D721Med (cell line): ENCODE measurements at regions not wholly inside any gene's neighbourhood (a gene's known extent, or its start where the extent isn't known, plus 50 kb on each side); places are given as distances from the start of the nearest gene placed in this dataset.
"Not testable (repeated sequence)": the region's sequence is repeated elsewhere in the genome, so short reads cannot be mapped to it uniquely, and the experiment has no call there.

Experiments used
- DNase-seq: peaks from one replicate; pipeline ENCODE4 v3.0.0; 2011; ENCODE audit warnings: low spot score; ENCODE audit not compliant: insufficient read length
- FAIRE-seq: peaks from 2 replicates; lab custom pipeline; 2011; peaks lifted over from hg19 to GRCh38; lab: Jason Lieb, UNC
- TF ChIP-seq, protein P1 (sequence below): IDR thresholded peaks from 2 replicates; pipeline ENCODE4 v1.5.1; 2012; ENCODE audit warnings: mild to moderate bottlenecking, control low read depth; ENCODE audit not compliant: insufficient read depth; ENCODE audit errors: missing control alignments

DNA sequence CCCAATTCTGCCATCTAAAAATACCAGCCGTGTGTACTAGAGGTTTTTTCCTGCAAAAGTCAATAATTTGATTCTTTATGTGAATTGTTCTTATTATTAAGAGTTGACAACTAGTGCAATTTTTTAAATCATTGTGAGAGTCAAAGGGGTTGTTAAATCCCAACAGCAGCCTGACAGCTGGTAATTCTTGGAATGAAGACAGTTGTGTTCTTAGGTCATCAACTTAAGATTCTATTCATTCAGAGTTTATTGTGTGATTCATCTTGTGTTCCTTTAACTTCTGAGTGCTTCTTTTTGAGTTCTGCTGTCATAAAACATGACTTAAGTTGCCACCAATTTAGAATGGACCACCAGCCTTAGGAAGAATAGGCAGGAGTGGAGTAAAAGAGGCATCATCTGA lies 329.0 kb downstream of the NAF1 start:
- DNase-seq (no peak), FAIRE-seq (no peak)
- TF ChIP-seq, protein P1, sequence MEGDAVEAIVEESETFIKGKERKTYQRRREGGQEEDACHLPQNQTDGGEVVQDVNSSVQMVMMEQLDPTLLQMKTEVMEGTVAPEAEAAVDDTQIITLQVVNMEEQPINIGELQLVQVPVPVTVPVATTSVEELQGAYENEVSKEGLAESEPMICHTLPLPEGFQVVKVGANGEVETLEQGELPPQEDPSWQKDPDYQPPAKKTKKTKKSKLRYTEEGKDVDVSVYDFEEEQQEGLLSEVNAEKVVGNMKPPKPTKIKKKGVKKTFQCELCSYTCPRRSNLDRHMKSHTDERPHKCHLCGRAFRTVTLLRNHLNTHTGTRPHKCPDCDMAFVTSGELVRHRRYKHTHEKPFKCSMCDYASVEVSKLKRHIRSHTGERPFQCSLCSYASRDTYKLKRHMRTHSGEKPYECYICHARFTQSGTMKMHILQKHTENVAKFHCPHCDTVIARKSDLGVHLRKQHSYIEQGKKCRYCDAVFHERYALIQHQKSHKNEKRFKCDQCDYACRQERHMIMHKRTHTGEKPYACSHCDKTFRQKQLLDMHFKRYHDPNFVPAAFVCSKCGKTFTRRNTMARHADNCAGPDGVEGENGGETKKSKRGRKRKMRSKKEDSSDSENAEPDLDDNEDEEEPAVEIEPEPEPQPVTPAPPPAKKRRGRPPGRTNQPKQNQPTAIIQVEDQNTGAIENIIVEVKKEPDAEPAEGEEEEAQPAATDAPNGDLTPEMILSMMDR = no peak

DNA sequence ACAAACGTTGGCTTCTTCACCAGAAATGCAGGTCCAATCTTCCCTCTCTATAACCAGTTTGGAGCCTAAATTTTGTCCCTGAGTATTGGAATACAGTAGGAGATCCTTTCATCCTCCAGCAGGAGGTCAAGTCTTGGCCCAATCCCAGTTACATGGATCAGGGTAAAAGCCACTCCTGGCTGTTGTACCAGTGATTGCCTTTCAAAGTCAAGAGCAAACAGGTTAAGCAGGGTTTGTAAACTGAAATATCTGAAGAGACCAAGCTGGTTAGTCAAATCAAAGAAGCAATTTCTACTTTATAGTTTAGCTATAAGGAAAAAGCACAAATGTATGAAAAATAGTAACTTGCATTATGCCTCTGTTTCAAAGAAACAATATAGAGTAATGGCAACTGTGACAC lies 329.4 kb downstream of the NAF1 start:
- TF ChIP-seq, protein P1 = no peak
- DNase-seq (no peak), FAIRE-seq (peak; percentile 32)

DNA sequence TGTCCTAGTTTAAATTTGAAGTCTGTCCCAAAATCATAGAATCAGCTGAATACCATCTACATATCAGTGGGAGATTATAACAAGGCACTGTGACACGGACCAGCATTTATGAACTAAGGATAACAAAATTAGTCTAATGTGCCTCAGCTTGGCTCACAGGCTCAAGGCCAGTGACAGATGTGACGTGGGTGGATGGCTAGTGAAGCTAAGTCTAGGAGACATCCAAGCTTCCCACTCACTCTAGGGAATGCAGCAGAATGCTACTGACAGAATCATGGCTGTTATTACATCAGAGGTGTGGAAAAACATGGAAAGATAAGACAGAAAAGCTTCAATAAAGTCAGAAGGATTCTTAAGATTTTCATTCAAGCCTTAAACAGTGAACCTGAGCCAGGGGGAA lies 329.9 kb downstream of the NAF1 start:
- FAIRE-seq (no peak), DNase-seq (no peak)
- TF ChIP-seq, protein P1 = no peak

DNA sequence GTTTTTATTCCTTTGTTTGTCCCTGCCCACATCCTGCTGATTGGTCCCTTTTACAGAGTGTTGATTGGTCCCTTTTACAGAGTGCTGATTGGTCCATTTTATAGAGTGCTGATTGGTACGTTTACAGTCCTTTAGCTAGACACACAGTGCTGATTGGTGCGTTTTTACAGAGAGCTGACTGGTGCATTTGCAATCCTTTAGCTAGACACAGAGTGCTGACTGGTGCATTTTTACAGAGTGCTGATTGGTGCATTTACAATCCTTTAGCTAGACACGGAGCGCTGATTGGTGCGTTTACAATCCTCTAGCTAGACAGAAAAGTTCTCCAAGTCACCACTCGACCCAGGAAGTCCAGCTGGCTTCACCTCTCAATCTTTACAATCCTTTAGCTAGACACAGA lies 330.4 kb downstream of the NAF1 start:
- not testable (repeated sequence) for FAIRE-seq, DNase-seq

DNA sequence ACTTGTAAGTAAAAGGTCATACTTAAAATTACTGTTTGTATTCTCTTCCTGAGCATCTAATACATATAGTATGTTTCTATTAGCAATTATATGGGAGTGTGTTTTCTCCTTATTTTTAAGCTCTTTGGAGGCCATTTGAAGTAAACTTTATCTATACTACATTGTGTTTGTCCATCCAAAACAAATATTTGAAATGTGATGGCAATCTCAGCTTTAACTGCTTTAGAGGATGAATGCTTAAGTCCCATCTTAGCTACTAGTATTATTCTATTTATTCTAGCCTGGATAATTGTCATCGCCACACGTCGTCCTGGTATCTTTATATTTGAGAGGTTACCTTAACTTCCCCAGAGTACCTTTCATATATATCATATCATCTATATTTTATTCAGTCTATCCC lies 335.8 kb downstream of the NAF1 start:
- FAIRE-seq (no peak), DNase-seq (no peak)
- TF ChIP-seq, protein P1 = no peak

DNA sequence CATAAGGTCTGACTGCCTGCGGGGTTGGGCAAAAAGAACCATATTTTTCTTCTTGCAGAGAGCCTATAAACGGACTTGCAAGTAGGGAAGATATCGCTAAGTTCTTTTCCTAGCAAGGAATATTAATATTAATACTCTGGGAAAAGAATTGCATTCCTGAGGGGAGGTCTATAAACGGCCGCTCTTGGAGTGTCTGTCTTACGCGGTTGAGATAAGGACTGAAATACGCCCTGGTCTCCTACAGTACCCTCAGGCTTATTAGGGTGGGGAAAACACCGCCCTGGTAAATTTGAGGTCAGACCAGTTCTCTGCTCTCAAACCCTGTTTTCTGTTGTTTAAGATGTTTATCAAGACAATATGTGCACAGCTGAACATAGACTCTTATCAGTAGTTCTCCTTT lies 349.3 kb downstream of the NAF1 start:
- FAIRE-seq, DNase-seq: not testable (repeated sequence)

DNA sequence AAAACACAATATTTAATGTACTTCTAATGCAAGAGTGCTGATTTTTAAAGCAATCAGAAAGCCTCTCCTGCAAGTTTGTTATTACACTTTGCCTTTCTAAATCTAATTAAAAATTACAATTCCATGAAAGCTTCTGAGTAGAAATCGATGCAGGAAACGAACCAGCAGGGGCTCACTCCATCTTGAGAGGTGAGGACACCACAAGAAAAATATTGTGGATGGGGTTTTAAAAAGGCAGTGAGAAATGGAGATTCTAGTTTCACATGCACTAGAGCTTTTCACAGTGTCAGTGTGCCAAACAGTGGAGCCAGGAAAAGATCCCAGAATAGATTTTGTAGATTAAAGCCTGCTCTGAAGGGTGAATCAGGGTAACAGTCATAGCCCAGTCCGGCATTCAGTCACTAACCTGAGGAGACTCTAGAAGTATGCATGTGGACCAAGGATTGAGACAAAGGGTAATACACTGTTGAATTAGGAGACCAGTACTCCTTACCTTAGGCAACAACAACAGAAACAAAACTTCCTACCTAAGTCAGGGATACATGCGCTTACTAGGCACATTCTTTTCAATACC lies 362.3 kb downstream of the NAF1 start:
- TF ChIP-seq, protein P1 = no peak
- FAIRE-seq = no peak
- no peak for DNase-seq

DNA sequence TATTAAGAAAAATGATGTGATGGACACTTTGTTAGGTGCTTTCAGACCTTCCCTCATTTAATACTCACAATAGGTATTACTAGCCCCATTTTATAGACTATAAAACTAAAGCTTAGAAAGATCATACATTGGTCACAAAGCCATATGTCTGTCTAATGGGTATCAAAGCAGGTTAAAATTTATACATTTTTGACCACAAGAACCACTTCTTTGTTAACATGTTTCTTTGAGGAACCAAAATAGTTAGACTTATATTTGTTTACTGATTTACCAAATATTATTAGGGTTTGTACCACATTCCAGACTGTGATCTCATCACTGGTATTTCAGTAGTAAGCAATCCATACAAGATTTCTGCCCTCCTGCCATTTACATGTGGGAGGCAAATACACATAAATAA lies 363.3 kb downstream of the NAF1 start:
- FAIRE-seq = no peak
- TF ChIP-seq, protein P1 = no peak
- no peak for DNase-seq
